Renal cortex interstitium (tissue), 11 donors: ENCODE measurements at regions not wholly inside any gene's neighbourhood (a gene's known extent, or its start where the extent isn't known, plus 50 kb on each side); places are given as distances from the start of the nearest gene placed in this dataset.
A peak's percentile ranks its signal among the peaks of the same experiment; 100 is the strongest.

Source experiments
- DNase-seq, 11 donors: peaks; one replicate each; pipeline ENCODE4 v3.0.0-alpha.2; 2013; ENCODE audit warnings: low read depth in 9 of 11, low spot score in 4 of 11; ENCODE audit errors: extremely low read depth in 1 of 11

- DNase-seq = no peak
These were observed 828.5 kb upstream of the NECTIN3 start for GRCh38 chr3:110243081-110243480.

GRCh38 chr3:110246796-110247376 lies 824.7 kb upstream of the NECTIN3 start:
- no peak for DNase-seq

GRCh38 chr3:110248666-110249065 lies 823.0 kb upstream of the NECTIN3 start:
- no peak for DNase-seq

- no peak for DNase-seq
These were observed 817.8 kb upstream of the NECTIN3 start for GRCh38 chr3:110253794-110254193.

GRCh38 chr3:110254591-110254990 lies 817.0 kb upstream of the NECTIN3 start:
- DNase-seq = no peak

- no peak for DNase-seq
These were observed 810.5 kb upstream of the NECTIN3 start for GRCh38 chr3:110261141-110261540.

- no peak for DNase-seq
These were observed 808.7 kb upstream of the NECTIN3 start for GRCh38 chr3:110262896-110263295.

GRCh38 chr3:110265302-110265701 lies 806.3 kb upstream of the NECTIN3 start:
- DNase-seq = no peak

- no peak for DNase-seq
These were observed 804.2 kb upstream of the NECTIN3 start for GRCh38 chr3:110267304-110267845.

GRCh38 chr3:110272525-110272924 lies 799.1 kb upstream of the NECTIN3 start:
- no peak for DNase-seq

GRCh38 chr3:110291886-110292501 lies 779.6 kb upstream of the NECTIN3 start:
- DNase-seq = no peak

GRCh38 chr3:110293660-110294059 lies 778.0 kb upstream of the NECTIN3 start:
- no peak for DNase-seq

GRCh38 chr3:110296885-110297284 lies 774.7 kb upstream of the NECTIN3 start:
- no peak for DNase-seq

- no peak for DNase-seq
These were observed 769.8 kb upstream of the NECTIN3 start for GRCh38 chr3:110301781-110302180.

- no peak for DNase-seq
These were observed 764.4 kb upstream of the NECTIN3 start for GRCh38 chr3:110307065-110307809.

GRCh38 chr3:110311541-110311940 lies 760.1 kb upstream of the NECTIN3 start:
- DNase-seq = no peak

GRCh38 chr3:110314512-110315114 lies 757.0 kb upstream of the NECTIN3 start:
- peak; percentile 14 to 56 (median 28) for DNase-seq

GRCh38 chr3:110318108-110318507 lies 753.5 kb upstream of the NECTIN3 start:
- no peak for DNase-seq

GRCh38 chr3:110323349-110323748 lies 748.3 kb upstream of the NECTIN3 start:
- DNase-seq = no peak

GRCh38 chr3:110324171-110324705 lies 747.4 kb upstream of the NECTIN3 start:
- no peak for DNase-seq
